NCI-H2196 (cell line): ENCODE measurements at regions not wholly inside any gene's neighbourhood (a gene's known extent, or its start where the extent isn't known, plus 50 kb on each side); places are given as distances from the start of the nearest gene placed in this dataset.
"Not testable (repeated sequence)": the region's sequence is repeated elsewhere in the genome, so short reads cannot be mapped to it uniquely, and the experiment has no call there.

Experiments used
- DNase-seq: peaks from one replicate; lab custom pipeline; 2025; ENCODE audit not compliant: unreplicated experiment; lab: John Stamatoyannopoulos, UW

- DNase-seq, result peak; percentile 6
Observed at GRCh38 chr14:100416921-100417860, 94.1 kb downstream of the SLC25A47 start.

- no peak for DNase-seq
Observed at GRCh38 chr14:100419856-100420255, 96.7 kb downstream of the SLC25A47 start.

- no peak for DNase-seq
Observed at GRCh38 chr14:100421756-100422470, 98.8 kb downstream of the SLC25A47 start.

DNA sequence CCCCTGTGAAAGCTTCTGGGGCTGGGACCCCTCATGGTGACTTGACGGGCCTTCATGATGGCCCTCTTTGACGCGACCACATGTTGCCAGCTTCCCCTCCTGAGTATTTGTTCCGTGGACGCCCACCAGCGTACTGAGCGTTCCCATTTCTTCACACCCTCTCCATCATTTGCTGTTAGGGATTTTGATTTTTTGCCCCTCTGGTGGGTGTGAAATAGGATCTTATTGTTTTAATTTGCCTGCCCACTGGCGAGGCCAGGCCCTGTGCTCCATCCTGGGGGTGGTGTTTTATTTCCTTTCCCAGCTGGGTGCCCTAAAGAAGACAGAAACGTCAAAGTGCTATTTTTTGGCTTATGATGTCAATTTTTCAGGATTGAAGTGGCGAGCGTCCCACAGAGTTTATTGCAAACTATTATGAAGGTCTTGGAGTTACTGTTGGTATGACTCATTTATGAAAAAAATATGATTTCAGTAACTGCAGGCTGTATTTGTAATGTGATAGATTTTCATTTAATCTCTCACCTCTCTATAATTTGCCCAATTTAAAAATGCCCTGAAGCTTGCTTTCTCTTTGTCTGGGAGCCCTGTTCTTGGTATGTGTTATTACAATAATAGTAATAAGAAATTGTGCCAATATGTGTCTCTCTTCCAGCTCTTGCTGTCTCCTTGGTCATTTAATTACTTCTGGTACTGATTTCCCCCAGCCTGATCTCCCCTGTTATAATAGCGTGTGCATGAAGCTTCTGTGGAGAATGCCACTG is 99.6 kb downstream of the SLC25A47 start:
- no peak for DNase-seq

DNA sequence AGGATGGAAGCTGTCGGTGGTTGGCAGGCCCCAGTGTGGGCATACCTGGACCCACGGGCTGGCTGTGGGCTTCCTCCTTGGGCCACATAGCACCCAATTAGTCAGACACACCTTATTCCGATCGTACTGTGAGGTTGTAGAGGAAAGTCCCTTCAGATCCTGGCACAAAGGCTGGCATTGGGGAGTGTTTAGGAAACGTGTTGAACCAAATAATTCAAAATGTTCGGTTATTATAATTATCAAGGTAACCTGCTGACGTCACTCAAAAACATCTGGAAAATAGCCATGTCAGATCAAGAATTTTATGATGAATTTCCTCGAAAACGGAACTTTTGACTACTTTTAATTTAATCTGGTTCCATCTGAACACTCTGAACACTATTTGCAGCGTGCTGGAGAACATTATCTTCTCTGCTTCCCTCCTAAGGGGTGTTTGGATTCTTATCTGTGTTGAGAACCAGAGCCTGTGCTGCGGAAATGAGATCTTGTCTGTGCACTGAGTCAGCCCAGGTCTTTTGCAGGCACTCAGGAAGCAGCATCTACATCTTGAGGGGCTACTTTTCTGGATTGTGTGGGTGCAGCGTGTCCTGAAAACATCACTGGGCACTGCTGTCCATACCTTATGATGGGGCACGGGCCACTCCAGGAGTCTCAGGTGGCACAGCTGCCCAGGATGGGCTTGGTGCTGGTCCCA is 100.3 kb downstream of the SLC25A47 start:
- no peak for DNase-seq

- DNase-seq, result no peak
Observed at GRCh38 chr14:100424504-100425428, 101.6 kb downstream of the SLC25A47 start.

GRCh38 chr14:100425429-100425827 is 102.3 kb downstream of the SLC25A47 start:
- no peak for DNase-seq

DNA sequence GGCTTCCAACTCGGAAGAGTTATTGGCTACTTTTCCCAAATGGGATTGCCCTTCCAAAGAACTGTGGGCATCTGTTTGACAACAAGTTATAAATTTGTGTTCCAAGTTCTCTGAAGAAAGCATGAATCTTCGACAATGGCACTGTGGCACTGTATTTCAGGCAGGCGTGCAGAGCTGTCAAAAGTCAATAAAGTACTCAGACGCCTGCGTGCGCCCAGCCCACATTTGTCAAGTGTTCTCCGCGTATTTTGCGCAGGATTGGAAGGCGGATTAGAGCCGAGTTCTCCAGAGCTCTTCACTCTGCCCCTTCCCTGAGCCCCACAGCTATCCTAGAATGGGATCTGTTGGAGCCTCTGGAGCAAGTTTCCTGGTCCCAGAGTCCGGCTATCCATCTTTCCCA is 103.2 kb downstream of the SLC25A47 start:
- DNase-seq, result no peak

- DNase-seq, result no peak
Observed at GRCh38 chr14:100427166-100427565, 104.0 kb downstream of the SLC25A47 start.

DNA sequence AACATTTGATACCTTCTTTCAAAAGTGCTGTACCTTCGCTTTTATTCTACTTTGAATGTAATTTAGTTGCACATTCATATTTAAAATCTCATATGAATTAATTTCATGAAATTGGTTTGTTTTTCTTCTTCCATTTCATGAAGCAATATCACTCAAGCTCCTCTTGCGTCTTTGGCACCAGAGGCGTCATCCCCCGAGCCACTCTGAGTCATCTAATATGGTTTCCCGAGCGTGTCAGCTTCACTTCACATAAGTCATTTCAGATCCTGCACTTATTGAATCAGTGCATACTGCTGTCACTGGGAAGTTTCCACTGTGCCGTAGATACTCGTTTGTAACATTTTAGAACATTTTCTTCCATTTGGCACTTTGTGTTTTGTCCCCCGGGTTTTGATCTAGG is 105.6 kb downstream of the SLC25A47 start:
- DNase-seq, result no peak

DNA sequence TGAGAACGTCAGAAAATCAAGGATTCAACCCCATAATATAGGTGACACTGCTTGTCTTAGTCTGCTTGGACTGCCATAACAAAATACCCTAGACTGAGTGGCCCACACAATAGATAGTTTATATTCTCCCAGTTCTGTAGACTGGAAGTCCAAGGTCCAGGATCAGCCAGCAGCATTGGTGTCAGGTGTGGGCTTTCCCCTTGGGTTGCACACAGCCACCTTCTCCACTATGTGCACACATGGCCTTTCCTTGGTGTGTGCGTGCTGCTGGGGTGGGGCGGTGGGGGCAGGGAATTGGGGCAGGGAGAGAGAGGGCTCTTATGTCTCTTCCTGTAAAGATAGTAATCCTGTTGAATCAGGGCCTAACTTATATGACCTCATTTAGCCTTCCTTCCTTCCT is 106.4 kb downstream of the SLC25A47 start:
- DNase-seq, result no peak

GRCh38 chr14:100430571-100430970 is 107.4 kb downstream of the SLC25A47 start:
- no peak for DNase-seq

DNA sequence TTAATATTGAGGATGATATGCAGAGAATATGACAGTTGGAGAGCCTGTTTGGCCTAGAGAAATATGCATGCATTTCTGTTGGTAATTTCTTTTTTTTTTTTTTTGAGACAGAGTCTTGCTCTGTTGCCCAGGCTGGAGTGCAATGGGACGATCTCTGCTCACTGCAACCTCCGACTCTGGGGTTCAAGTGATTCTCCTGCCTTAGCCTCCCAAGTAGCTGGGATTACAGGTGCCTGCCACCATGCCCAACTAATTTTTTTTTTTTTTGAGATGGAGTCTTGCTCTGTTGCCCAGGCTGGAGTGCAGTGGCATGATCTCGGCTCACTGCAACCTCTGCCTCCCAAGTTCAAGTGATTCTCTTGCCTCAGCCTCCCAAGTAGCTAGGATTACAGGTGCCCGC is 108.3 kb downstream of the SLC25A47 start:
- DNase-seq, result not testable (repeated sequence)

DNA sequence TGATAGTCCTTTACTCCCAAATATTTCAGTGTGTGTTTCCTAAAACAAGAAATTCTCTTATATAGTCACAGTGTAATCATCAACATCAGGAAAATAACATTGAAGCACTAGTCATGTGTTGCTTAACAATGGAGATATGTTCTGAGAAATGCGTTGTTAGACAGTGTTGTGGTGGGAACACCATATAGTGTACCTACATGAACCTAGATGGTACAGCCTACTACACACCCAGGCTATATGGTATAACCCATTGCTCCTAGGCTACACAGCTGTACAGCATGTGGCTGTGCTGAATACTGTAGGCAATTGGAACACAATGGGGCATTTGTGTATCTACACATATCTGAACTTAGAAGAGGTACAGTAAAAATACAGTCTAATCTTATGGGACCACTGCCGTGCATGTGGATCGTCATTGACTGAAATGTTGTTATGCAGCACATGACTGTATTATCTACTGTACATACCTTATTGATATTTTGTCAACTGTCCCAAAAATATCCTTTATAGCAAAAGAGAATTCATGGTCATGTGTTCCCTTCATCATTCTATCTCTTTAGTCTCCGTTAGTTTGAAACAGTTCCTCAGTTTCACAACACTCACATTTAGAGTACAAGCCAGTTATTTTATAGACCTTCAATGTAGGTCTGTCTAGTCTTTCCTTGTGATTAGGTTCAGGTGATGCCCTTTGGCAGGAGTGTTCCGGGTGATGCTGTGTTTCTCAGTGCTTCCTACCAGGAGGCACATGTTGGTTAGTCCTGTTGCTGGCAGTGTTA is 109.7 kb downstream of the SLC25A47 start:
- no peak for DNase-seq

DNA sequence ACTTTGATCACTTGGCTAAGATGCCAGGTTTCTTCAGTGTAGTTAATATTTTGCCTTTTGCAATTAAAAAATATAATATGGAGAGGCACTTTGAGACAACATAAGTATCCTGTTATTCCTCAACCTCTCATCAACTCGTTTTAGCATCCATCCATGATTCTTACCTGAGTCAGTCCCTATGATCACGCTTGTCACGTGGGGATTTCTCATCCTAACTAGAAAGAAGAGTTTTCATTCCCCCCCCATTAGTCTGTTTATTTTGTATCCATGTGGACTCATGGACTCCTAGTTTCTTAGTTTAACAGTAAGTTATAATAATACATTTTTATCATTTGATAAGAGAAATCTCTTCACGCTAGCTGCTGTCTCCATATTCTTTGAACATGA is 110.3 kb downstream of the SLC25A47 start:
- no peak for DNase-seq

DNA sequence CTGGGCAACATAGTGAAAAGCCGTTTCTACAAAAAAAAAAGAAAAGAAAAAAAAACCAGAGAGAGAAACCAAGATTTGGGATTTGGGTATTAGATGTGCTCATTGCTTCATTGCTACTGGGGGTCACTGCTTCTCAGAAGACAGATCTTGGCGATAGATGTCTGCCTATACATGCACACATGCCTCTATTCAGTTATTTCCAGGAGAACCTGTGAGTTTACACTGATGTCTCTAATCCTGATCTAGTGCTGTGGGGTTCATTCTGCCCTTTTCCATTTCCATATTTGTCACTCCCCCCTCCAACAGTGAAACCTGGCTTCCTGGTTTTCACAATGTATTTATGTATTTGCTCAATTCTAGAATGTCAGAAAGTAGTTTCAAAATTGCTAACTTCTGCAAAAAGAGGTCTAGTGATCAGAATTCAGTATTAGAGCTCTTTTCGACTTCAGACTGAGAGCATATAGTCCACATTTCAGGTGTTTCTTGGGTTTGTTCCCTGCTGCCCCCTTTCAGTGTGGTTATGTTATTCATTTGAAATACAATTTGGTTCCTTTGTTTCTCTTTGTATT is 111.0 kb downstream of the SLC25A47 start:
- no peak for DNase-seq

DNA sequence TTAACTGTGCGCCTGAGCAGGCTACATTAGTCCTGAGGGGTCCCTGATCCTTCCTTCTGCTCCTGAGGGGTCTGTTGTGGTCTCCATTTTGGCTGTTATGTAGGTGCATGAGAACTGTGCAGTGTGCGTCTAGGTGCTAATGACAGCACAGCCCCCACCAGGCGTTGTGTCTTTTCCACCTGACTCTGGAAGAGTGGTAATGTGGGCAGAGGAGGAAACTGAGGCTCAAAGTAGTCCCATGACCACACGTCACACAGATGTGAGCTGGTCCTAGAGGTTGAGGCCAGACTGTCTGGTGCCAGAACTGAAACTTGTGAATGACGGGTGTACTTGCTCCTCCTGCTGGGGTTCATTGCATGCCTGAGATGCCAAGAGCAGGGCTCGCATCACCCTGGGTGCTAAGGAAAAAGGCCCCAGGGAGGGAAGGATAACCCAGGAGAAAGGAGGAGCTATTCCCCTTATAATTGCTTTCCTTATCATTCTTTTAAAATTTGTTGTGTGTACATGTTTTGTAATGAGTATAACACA is 111.8 kb downstream of the SLC25A47 start:
- DNase-seq, result no peak

GRCh38 chr14:100435459-100435858 is 112.3 kb downstream of the SLC25A47 start:
- DNase-seq, result no peak
